GM13977 (cell line): ENCODE measurements at regions not wholly inside any gene's neighbourhood (a gene's known extent, or its start where the extent isn't known, plus 50 kb on each side); places are given as distances from the start of the nearest gene placed in this dataset.

Experiments
- DNase-seq: peaks from one replicate; pipeline ENCODE4 v3.0.0; 2012; ENCODE audit warnings: low spot score
- in situ Hi-C: fragments of 300-500 bp; cut with MboI; formaldehyde crosslinking; loops from one replicate; pipeline ENCODE4 v1.12.0; 2022; ENCODE audit warnings: low sequenced_read_pairs, low pct_unique_long_range_greater_than_20kb, mixed read lengths, inconsistent platforms; ENCODE audit not compliant: unreplicated experiment
- TF ChIP-seq, protein P1 (sequence below): IDR thresholded peaks from 2 replicates; pipeline ENCODE4 v1.5.1; 2012; ENCODE audit warnings: mild to moderate bottlenecking, control low read depth; ENCODE audit not compliant: insufficient read depth; ENCODE audit errors: extremely low read depth, missing control alignments

GRCh38 chr11:97965849-97966646 lies 1054.7 kb upstream of the CNTN5 start:
- in situ Hi-C loops: no loop called here
- no peak for DNase-seq
- TF ChIP-seq, protein P1, sequence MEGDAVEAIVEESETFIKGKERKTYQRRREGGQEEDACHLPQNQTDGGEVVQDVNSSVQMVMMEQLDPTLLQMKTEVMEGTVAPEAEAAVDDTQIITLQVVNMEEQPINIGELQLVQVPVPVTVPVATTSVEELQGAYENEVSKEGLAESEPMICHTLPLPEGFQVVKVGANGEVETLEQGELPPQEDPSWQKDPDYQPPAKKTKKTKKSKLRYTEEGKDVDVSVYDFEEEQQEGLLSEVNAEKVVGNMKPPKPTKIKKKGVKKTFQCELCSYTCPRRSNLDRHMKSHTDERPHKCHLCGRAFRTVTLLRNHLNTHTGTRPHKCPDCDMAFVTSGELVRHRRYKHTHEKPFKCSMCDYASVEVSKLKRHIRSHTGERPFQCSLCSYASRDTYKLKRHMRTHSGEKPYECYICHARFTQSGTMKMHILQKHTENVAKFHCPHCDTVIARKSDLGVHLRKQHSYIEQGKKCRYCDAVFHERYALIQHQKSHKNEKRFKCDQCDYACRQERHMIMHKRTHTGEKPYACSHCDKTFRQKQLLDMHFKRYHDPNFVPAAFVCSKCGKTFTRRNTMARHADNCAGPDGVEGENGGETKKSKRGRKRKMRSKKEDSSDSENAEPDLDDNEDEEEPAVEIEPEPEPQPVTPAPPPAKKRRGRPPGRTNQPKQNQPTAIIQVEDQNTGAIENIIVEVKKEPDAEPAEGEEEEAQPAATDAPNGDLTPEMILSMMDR: no peak

GRCh38 chr11:97966901-97967300 lies 1053.8 kb upstream of the CNTN5 start:
- TF ChIP-seq, protein P1: no peak
- in situ Hi-C loops: no loop called here
- DNase-seq: no peak

DNA sequence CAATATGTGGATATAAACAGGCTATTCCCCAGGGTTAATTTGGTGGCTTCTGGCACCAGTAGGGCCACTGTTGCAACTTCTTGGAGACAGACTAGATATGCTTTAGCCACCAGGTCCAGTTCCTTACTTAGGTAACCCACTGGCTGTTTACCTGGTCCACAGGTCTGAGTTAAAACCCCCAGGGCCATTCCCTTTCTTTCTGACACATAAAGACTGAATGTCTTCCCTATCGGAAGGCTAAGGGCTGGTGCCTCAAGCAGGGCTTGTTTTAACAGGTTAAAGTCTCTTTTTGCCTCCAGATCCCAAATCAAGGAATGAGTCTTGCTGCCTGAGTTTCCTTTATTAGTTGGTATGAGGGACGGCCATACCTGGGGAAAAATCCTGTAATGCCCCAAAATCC lies 1052.7 kb upstream of the CNTN5 start:
- in situ Hi-C loops: no loop called here
- TF ChIP-seq, protein P1: no peak
- DNase-seq: no peak

GRCh38 chr11:97972731-97973130 lies 1048.0 kb upstream of the CNTN5 start:
- DNase-seq: no peak

GRCh38 chr11:97973352-97973857 lies 1047.3 kb upstream of the CNTN5 start:
- DNase-seq: no peak
- TF ChIP-seq, protein P1: no peak
- in situ Hi-C loops: no loop called here

More at GRCh38 chr11:97972731-97973130, 1048.0 kb upstream of the CNTN5 start:
- TF ChIP-seq, protein P1: no peak
- in situ Hi-C loops: no loop called here

DNA sequence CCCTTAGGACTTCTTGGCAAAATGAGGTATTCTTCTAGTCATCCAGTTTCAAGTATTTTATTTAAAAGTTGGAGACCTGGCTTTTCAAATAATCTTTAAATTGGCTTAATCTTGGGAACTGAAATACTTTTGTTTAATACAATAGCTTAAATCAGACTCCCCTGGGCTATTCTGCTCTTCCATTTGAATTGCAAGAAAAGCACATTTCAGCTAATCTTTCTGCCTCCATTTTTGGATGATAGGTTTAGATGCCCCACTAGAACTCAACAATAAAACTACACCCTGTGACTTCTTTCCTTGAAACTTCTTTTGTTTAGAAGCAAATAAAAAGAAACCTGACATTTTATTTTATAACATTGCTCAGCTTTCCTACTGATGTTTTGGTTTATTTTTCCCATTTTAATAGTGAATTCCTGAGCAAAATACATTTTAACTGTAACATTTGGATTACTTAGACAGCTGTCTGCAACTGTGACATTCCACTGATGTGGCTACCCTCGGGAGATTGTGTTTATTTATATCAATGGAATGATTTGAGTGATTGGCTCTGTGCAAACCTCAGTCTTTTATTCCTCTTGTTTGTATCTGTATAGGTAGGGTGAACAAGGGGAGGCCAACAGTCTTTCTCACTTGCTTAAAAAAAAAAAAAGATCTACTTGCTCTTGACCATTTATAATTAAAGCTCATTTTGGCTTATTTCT lies 1045.8 kb upstream of the CNTN5 start:
- in situ Hi-C loops: no loop called here
- DNase-seq: no peak
- TF ChIP-seq, protein P1: no peak
